KMS-11 (cell line): ENCODE measurements at regions not wholly inside any gene's neighbourhood (a gene's known extent, or its start where the extent isn't known, plus 50 kb on each side); places are given as distances from the start of the nearest gene placed in this dataset.

ENCODE experiments used
- H2AFZ ChIP-seq: fragments of 200-600 bp; sonication (generic); 2 replicates; pipeline ENCODE4 v1.6.1; 2016; ENCODE audit warnings: antibody characterized with exemption, mixed run types, low read depth
- H3K27ac ChIP-seq: fragments of 200-600 bp; sonication (generic); 2 replicates; pipeline ENCODE4 v1.6.1; 2016; ENCODE audit warnings: mild to moderate bottlenecking, mixed run types
- H3K27me3 ChIP-seq: fragments of 200-600 bp; sonication (generic); 2 replicates; pipeline ENCODE4 v1.6.1; 2017; ENCODE audit warnings: mild to moderate bottlenecking, low read depth, mixed run types, moderate library complexity; ENCODE audit not compliant: insufficient read depth
- H3K36me3 ChIP-seq: fragments of 200-600 bp; sonication (generic); 2 replicates; pipeline ENCODE4 v1.6.1; 2017; ENCODE audit warnings: mild to moderate bottlenecking, mixed run types; ENCODE audit not compliant: insufficient read depth
- H3K4me1 ChIP-seq: fragments of 200-600 bp; sonication (generic); 2 replicates; pipeline ENCODE4 v1.6.1; 2016; ENCODE audit warnings: mild to moderate bottlenecking, low read depth, mixed run types; ENCODE audit not compliant: poor library complexity, severe bottlenecking
- H3K4me2 ChIP-seq: fragments of 200-600 bp; sonication (generic); 2 replicates; pipeline ENCODE4 v1.7.0; 2016; ENCODE audit warnings: mild to moderate bottlenecking, mixed run types
- H3K4me3 ChIP-seq: fragments of 200-600 bp; sonication (generic); IDR thresholded peaks from 2 replicates; pipeline ENCODE4 v1.6.1; 2017; ENCODE audit warnings: low read depth, low read length, mixed read lengths; ENCODE audit not compliant: insufficient read depth
- H3K79me2 ChIP-seq: fragments of 200-600 bp; sonication (generic); 2 replicates; pipeline ENCODE4 v1.6.1; 2016; ENCODE audit warnings: low read depth, mixed run types; ENCODE audit not compliant: insufficient read depth
- H3K9ac ChIP-seq: fragments of 200-600 bp; sonication (generic); 2 replicates; pipeline ENCODE4 v1.6.1; 2016; ENCODE audit warnings: mild to moderate bottlenecking, mixed run types
- H4K20me1 ChIP-seq: fragments of 200-600 bp; sonication (generic); 2 replicates; pipeline ENCODE4 v1.6.1; 2016; ENCODE audit warnings: mild to moderate bottlenecking, mixed run types; ENCODE audit not compliant: insufficient read depth
- CTCF ChIP-seq: fragments of 200-600 bp; sonication (generic); conservative IDR thresholded peaks from 2 replicates; pipeline ENCODE4 v1.6.1; 2017; ENCODE audit warnings: low read depth, mild to moderate bottlenecking, antibody characterized with exemption, low read length, moderate library complexity, mixed read lengths

DNA sequence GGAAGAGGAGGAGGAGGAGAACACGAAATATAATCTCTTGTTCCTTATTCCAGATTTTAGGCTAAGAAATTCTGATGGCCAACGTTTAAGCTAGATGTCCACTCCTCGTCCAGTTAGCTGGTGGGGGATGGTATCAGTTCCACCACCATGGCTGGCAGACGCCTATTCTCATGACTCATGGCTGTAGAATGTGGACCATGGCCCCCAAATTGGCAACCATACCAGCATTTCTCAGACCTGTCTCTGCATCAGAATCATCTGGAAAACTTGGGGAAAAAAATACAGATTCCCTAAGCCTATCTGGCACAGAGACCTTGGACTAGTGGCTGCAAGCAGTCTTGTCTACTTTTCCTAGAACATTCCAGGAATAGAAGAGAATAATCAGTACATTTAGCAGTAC lies 267.7 kb upstream of the SIX2 start:
- Histone ChIP-seq H3K79me2 (no peaks in the 10 kb centered on the region), H3K4me3 (no peak overlapping the region), H3K27ac (no peak overlapping the region), H3K4me1 (no peaks in the 10 kb centered on the region), H3K4me2 (no peak overlapping the region), H4K20me1 (no peaks in the 10 kb centered on the region), H3K27me3 (no peaks in the 10 kb centered on the region), H2AFZ (no peak overlapping the region), H3K9ac (no peak overlapping the region), H3K36me3 (no peaks in the 10 kb centered on the region)
- TF ChIP-seq CTCF = no peak

DNA sequence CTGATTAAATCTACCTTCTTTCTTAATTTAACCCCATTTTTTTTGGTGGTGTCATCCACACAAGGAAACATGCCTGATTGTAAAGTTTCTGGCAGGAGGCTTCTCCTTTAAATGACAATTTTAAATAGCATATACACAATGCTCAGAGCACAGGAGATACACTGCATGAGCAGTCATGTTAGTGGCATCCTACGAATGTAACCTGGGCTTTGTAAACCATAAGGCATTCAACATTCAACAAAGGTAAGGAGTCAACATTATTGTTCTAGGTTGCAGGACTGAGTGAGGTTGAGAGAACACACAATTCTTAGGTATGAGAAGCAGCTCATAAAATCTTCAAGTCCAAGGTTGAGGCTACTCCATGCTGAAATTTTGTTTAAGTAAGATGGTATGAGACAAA lies 266.6 kb upstream of the SIX2 start:
- H3K27ac ChIP-seq = no peak overlapping the region
- no peak overlapping the region for H3K4me2 ChIP-seq
- TF ChIP-seq CTCF = no peak
- H2AFZ ChIP-seq = no peak overlapping the region
- no peaks in the 10 kb centered on the region for H3K36me3 ChIP-seq
- H3K4me1 ChIP-seq = no peaks in the 10 kb centered on the region
- no peaks in the 10 kb centered on the region for H3K27me3 ChIP-seq
- H4K20me1 ChIP-seq = no peaks in the 10 kb centered on the region
- no peak overlapping the region for H3K4me3 ChIP-seq
- H3K9ac ChIP-seq = no peak overlapping the region
- H3K79me2 ChIP-seq = no peaks in the 10 kb centered on the region

- H3K27me3 ChIP-seq = no peaks in the 10 kb centered on the region
- H3K9ac ChIP-seq = no peak overlapping the region
- H3K27ac ChIP-seq = no peak overlapping the region
- no peaks in the 10 kb centered on the region for H3K36me3 ChIP-seq
- no peak overlapping the region for H2AFZ ChIP-seq
- no peaks in the 10 kb centered on the region for H3K4me1 ChIP-seq
- no peaks in the 10 kb centered on the region for H3K79me2 ChIP-seq
- no peak overlapping the region for H3K4me2 ChIP-seq
- no peaks in the 10 kb centered on the region for H4K20me1 ChIP-seq
- H3K4me3 ChIP-seq = no peak overlapping the region
- no peak for TF ChIP-seq CTCF
Measured at GRCh38 chr2:45275242-45275805, 266.1 kb upstream of the SIX2 start.

- Histone ChIP-seq H3K36me3 (no peaks in the 10 kb centered on the region), H3K27ac (no peak overlapping the region), H3K4me2 (no peak overlapping the region), H2AFZ (no peak overlapping the region), H4K20me1 (no peaks in the 10 kb centered on the region), H3K4me3 (no peak overlapping the region), H3K79me2 (no peaks in the 10 kb centered on the region), H3K9ac (no peak overlapping the region), H3K27me3 (no peaks in the 10 kb centered on the region), H3K4me1 (no peaks in the 10 kb centered on the region)
- TF ChIP-seq CTCF = no peak
Measured at GRCh38 chr2:45274250-45274926, 265.1 kb upstream of the SIX2 start.
